ENCODE measurements at regions not wholly inside any gene's neighbourhood (a gene's known extent, or its start where the extent isn't known, plus 50 kb on each side); places are given as distances from the start of the nearest gene placed in this dataset.

- H3K9ac ChIP-seq (replicated peaks; ENCODE audit: extremely low read depth, insufficient read depth, low read length), result no peak overlapping the region
- H3K9me3 ChIP-seq (replicated peaks; ENCODE audit: control insufficient read depth, insufficient read depth, low read length), result no peaks in the 10 kb centered on the region
- no peak overlapping the region for H3K4me2 ChIP-seq (ENCODE audit: insufficient read depth, low read length)
- no peak overlapping the region for H2AFZ ChIP-seq (ENCODE audit: low read depth, low read length)
- no peaks in the 10 kb centered on the region for H3K79me2 ChIP-seq (ENCODE audit: control insufficient read depth, insufficient read depth, low read length)
- TF ChIP-seq GATA2 (IDR thresholded peaks at IDR 0.05; ENCODE audit: insufficient read depth, insufficient read length, low read depth, low read length) (no peak), JUN (IDR thresholded peaks at IDR 0.05; ENCODE audit: borderline replicate concordance, insufficient read depth, insufficient read length, low read depth) (no peak), POLR2A (IDR thresholded peaks at IDR 0.05; ENCODE audit: low read depth, low read length) (no peak), EZH2 (IDR thresholded peaks at IDR 0.05; ENCODE audit: borderline replicate concordance, low read depth, low read length, severe bottlenecking) (no peak), FOS (IDR thresholded peaks at IDR 0.05; ENCODE audit: borderline replicate concordance, insufficient read depth, low read length) (no peak), MAX (IDR thresholded peaks at IDR 0.05; ENCODE audit: insufficient read depth, insufficient read length) (no peak), POLR2AphosphoS5 (IDR thresholded peaks at IDR 0.05; ENCODE audit: insufficient read depth, low read depth, low read length) (no peak), MYC (IDR thresholded peaks at IDR 0.05; ENCODE audit: low read depth, low read length) (no peak), CTCF (IDR thresholded peaks at IDR 0.05; ENCODE audit: extremely low read depth in 1 of 2, insufficient read depth in 1 of 2, low read depth in 1 of 2, low read length in 2 of 2) (no peak)
- intact Hi-C loops (cut with micrococcal nuclease) (no loop called here), dilution Hi-C loops (cut with MboI; ENCODE audit: extremely low pct_ligation_motif_present, low sequenced_read_pairs) (no loop called here)
- ChIA-PET POLR2A (no interaction called here), CTCF (interaction anchor here (1.2 kb wide), 1 partner anchor 15 kb away, joined by 3 read pairs; no protein-coding TSS in a partner anchor)
- H3K27me3 ChIP-seq (ENCODE audit: control insufficient read depth in 2 of 2, insufficient read depth in 2 of 2, low read length in 2 of 2), result no peaks in the 10 kb centered on the region
- no peaks in the 10 kb centered on the region for H3K4me1 ChIP-seq (ENCODE audit: control insufficient read depth, extremely low read depth, insufficient read depth, low read length)
- peak; percentile 36 for DNase-seq (ENCODE audit: low read depth, low spot score)
- no TSS peak for BruUV-seq (replicated peaks)
- no peak overlapping the region for H3K4me3 ChIP-seq (replicated peaks in 1 of 3; ENCODE audit: insufficient read depth in 1 of 3, low read depth in 1 of 3, low read length in 3 of 3)
- H3K9me1 ChIP-seq (replicated peaks; ENCODE audit: control insufficient read depth, extremely low read depth, insufficient read depth, low read length), result no peaks in the 10 kb centered on the region
- no peaks in the 10 kb centered on the region for H4K20me1 ChIP-seq (replicated peaks; ENCODE audit: control insufficient read depth, extremely low read depth, insufficient read depth, low read length)
- no peak for FAIRE-seq
- no peaks in the 10 kb centered on the region for H3K36me3 ChIP-seq (ENCODE audit: control insufficient read depth in 2 of 2, extremely low read depth in 1 of 2, insufficient read depth in 2 of 2, low read length in 2 of 2)
- no peak overlapping the region for H3K27ac ChIP-seq (ENCODE audit: insufficient read depth, low read depth, low read length)
Measured at GRCh38 chr1:185477638-185478580, 160.9 kb upstream of the IVNS1ABP start.

All from endothelial cell of umbilical vein (primary cell).